H1 (cell line): ENCODE measurements at regions not wholly inside any gene's neighbourhood (a gene's known extent, or its start where the extent isn't known, plus 50 kb on each side); places are given as distances from the start of the nearest gene placed in this dataset.

ENCODE experiments used
- CTCF ChIA-PET: fragments of 300-600 bp; sonication (Branson Sonifier 250); formaldehyde crosslinking; loops from one replicate; lab custom pipeline; 2021; ENCODE audit not compliant: partially characterized antibody; lab: Charles Lee
- POLR2A ChIA-PET: fragments of 300-600 bp; sonication (Branson Sonifier 250); formaldehyde crosslinking; loops from one replicate; lab custom pipeline; 2021; ENCODE audit warnings: inconsistent platforms; ENCODE audit not compliant: partially characterized antibody; lab: Charles Lee
- DNase-seq, 2 experiments: peaks; one replicate each; pipeline versions ENCODE4 v3.0.0 to v3.0.0-alpha.2; 2010 to 2022; ENCODE audit warnings: low spot score in 2 of 2, low read depth in 1 of 2, mixed read lengths in 1 of 2
- FAIRE-seq: peaks from 2 replicates; lab custom pipeline; 2011; peaks lifted over from hg19 to GRCh38; lab: Jason Lieb, UNC
- H2AFZ ChIP-seq: 2 replicates; pipeline ENCODE4 v1.8.1; 2012; ENCODE audit warnings: low read length, inconsistent platforms
- H2AK5ac ChIP-seq: 2 replicates; pipeline ENCODE4 v1.6.1; 2013; ENCODE audit warnings: low read depth, low read length
- H2BK120ac ChIP-seq: replicated peaks from 2 replicates; pipeline ENCODE3; 2013; ENCODE audit warnings: low read depth, low read length, inconsistent platforms
- H2BK12ac ChIP-seq: 2 replicates; pipeline ENCODE4 v1.6.1; 2013; ENCODE audit warnings: low read depth, low read length
- H2BK15ac ChIP-seq: 2 replicates; pipeline ENCODE4 v1.6.1; 2013; ENCODE audit warnings: low read length
- H2BK20ac ChIP-seq: 2 replicates; pipeline ENCODE4 v1.6.1; 2013; ENCODE audit warnings: low read length
- H2BK5ac ChIP-seq: 2 replicates; pipeline ENCODE4 v1.6.1; 2013; ENCODE audit warnings: low read depth, low read length
- H3K14ac ChIP-seq: 2 replicates; pipeline ENCODE4 v1.6.1; 2013; ENCODE audit warnings: inconsistent platforms; ENCODE audit not compliant: insufficient read length
- H3K18ac ChIP-seq: 2 replicates; pipeline ENCODE4 v1.6.1; 2013; ENCODE audit warnings: low read length; ENCODE audit errors: extremely low read depth
- H3K23ac ChIP-seq: 2 replicates; pipeline ENCODE4 v1.6.1; 2013; ENCODE audit warnings: inconsistent platforms; ENCODE audit not compliant: insufficient read length
- H3K23me2 ChIP-seq: 2 replicates; pipeline ENCODE4 v1.6.1; 2013; ENCODE audit warnings: low read depth, low read length
- H3K27ac ChIP-seq: 2 replicates; pipeline ENCODE4 v1.6.1; 2011; ENCODE audit warnings: low read depth, low read length, inconsistent platforms
- H3K27me3 ChIP-seq, 4 experiments: replicated peaks in 1 of 4; 1 replicate in 1 of 4; 2 replicates in 3 of 4; pipeline versions ENCODE4 v1.6.1 to v1.8.1; 2011 to 2013; ENCODE audit warnings: low read length in 3 of 4, mild to moderate bottlenecking in 3 of 4, inconsistent platforms in 2 of 4, mixed read lengths in 2 of 4, moderate library complexity in 1 of 4; ENCODE audit not compliant: control insufficient read depth in 3 of 4, insufficient read depth in 3 of 4; ENCODE audit errors: extremely low read depth in 1 of 4
- H3K36me3 ChIP-seq, 4 experiments: 2 replicates each; pipeline versions ENCODE4 v1.6.1 to v1.8.1; 2011 to 2013; ENCODE audit warnings: mild to moderate bottlenecking in 4 of 4, low read length in 3 of 4, moderate library complexity in 2 of 4, control low read depth in 1 of 4, inconsistent platforms in 1 of 4; ENCODE audit not compliant: insufficient read depth in 4 of 4, control insufficient read depth in 2 of 4
- H3K4ac ChIP-seq: replicated peaks from 2 replicates; pipeline ENCODE3; 2013; ENCODE audit warnings: low read length, low read depth, mixed read lengths, inconsistent platforms; ENCODE audit not compliant: insufficient read length
- H3K4me1 ChIP-seq, 4 experiments: replicated peaks in 1 of 4; 1 replicate in 1 of 4; 2 replicates in 3 of 4; pipeline versions ENCODE4 v1.6.1 to v1.8.1; 2011 to 2013; ENCODE audit warnings: low read length in 3 of 4, inconsistent platforms in 2 of 4, mixed read lengths in 1 of 4; ENCODE audit not compliant: insufficient read depth in 4 of 4, control insufficient read depth in 3 of 4
- H3K4me2 ChIP-seq, 2 experiments: 2 replicates each; pipeline versions ENCODE4 v1.6.1 to v1.8.1; 2011 to 2013; ENCODE audit warnings: low read depth in 2 of 2, low read length in 2 of 2, control low read depth in 1 of 2, inconsistent platforms in 1 of 2, mild to moderate bottlenecking in 1 of 2; ENCODE audit not compliant: insufficient read depth in 1 of 2
- H3K4me3 ChIP-seq, 4 experiments: fragments of 200-600, 300-600 bp in 1 of 4; sonication (generic), shearing (Covaris generic), sonication (Bioruptor Twin) in 1 of 4; 2 replicates each; pipeline versions ENCODE4 v1.5.1 to v1.8.1; 2011 to 2016; ENCODE audit warnings: low read length in 4 of 4, low read depth in 3 of 4, control low read depth in 2 of 4, inconsistent platforms in 2 of 4, mild to moderate bottlenecking in 2 of 4, mixed read lengths in 1 of 4, moderate library complexity in 1 of 4; ENCODE audit not compliant: insufficient read depth in 2 of 4; ENCODE audit errors: extremely low read depth in 1 of 4
- H3K56ac ChIP-seq: replicated peaks from 2 replicates; pipeline ENCODE3; 2013; ENCODE audit warnings: low read depth, mild to moderate bottlenecking, mixed read lengths, low read length, inconsistent platforms; ENCODE audit not compliant: insufficient read length
- H3K79me1 ChIP-seq: 2 replicates; pipeline ENCODE4 v1.6.1; 2013; ENCODE audit warnings: low read depth, low read length, control low read depth
- H3K79me2 ChIP-seq, 2 experiments: 2 replicates each; pipeline versions ENCODE4 v1.6.1 to v1.8.1; 2012 to 2013; ENCODE audit warnings: low read length in 2 of 2, mild to moderate bottlenecking in 2 of 2, inconsistent platforms in 1 of 2; ENCODE audit not compliant: insufficient read depth in 2 of 2, control insufficient read depth in 1 of 2
- H3K9ac ChIP-seq, 4 experiments: replicated peaks in 1 of 4; 1 replicate in 1 of 4; 2 replicates in 3 of 4; pipeline versions ENCODE4 v1.6.1 to v1.8.1; 2011 to 2013; ENCODE audit warnings: low read depth in 3 of 4, low read length in 3 of 4, control low read depth in 2 of 4, mild to moderate bottlenecking in 2 of 4, moderate library complexity in 2 of 4, inconsistent platforms in 1 of 4; ENCODE audit errors: extremely low read depth in 1 of 4
- H3K9me3 ChIP-seq, 2 experiments: 2 replicates each; pipeline versions ENCODE4 v1.6.1 to v1.8.1; 2012 to 2013; ENCODE audit warnings: mild to moderate bottlenecking in 2 of 2, moderate library complexity in 2 of 2, control low read depth in 1 of 2, inconsistent platforms in 1 of 2, low read depth in 1 of 2, low read length in 1 of 2, mixed read lengths in 1 of 2; ENCODE audit not compliant: insufficient read depth in 2 of 2
- H4K20me1 ChIP-seq, 2 experiments: replicated peaks in 1 of 2; 2 replicates each; pipeline versions ENCODE3 to v1.8.1; 2011 to 2013; ENCODE audit warnings: inconsistent platforms in 2 of 2, low read length in 2 of 2, mild to moderate bottlenecking in 1 of 2; ENCODE audit not compliant: insufficient read depth in 2 of 2, control insufficient read depth in 1 of 2
- H4K5ac ChIP-seq: 2 replicates; pipeline ENCODE4 v1.6.1; 2013; ENCODE audit warnings: low read length, low read depth, mixed read lengths, inconsistent platforms; ENCODE audit not compliant: insufficient read length
- H4K8ac ChIP-seq: 2 replicates; pipeline ENCODE4 v1.8.0; 2013; ENCODE audit warnings: mild to moderate bottlenecking, moderate library complexity, low read length, inconsistent platforms; ENCODE audit not compliant: insufficient read depth; ENCODE audit errors: extremely low read depth
- H4K91ac ChIP-seq: replicated peaks from 2 replicates; pipeline ENCODE3; 2013; ENCODE audit warnings: low read length, mixed read lengths, inconsistent platforms; ENCODE audit not compliant: insufficient read length
- BRCA1 ChIP-seq: IDR thresholded peaks from 2 replicates; pipeline ENCODE4 v1.6.1; 2012; ENCODE audit warnings: low read depth, low read length, improper control_type of control experiment
- CTCF ChIP-seq, 3 experiments: IDR thresholded peaks; 1 replicate in 2 of 3; 2 replicates in 1 of 3; pipeline versions ENCODE4 v1.5.1 to v1.6.1; 2011; ENCODE audit warnings: low read length in 3 of 3, mild to moderate bottlenecking in 3 of 3, inconsistent platforms in 2 of 3, low read depth in 1 of 3, moderate library complexity in 1 of 3; ENCODE audit not compliant: insufficient read depth in 1 of 3; ENCODE audit errors: control extremely low read depth in 1 of 3
- HDAC2 ChIP-seq, 2 experiments: fragments of 300-600 bp in 1 of 2; sonication (generic) in 1 of 2; IDR thresholded peaks; 2 replicates each; pipeline ENCODE4 v1.6.1; 2011 to 2012; ENCODE audit warnings: low read depth in 2 of 2, low read length in 2 of 2, mild to moderate bottlenecking in 2 of 2, moderate library complexity in 2 of 2, borderline replicate concordance in 1 of 2, inconsistent platforms in 1 of 2
- HDAC6 ChIP-seq: IDR thresholded peaks from one replicate; pipeline ENCODE4 v1.7.1; 2012; ENCODE audit warnings: low read depth, mild to moderate bottlenecking, inconsistent platforms, low read length, moderate library complexity
- JUND ChIP-seq: IDR thresholded peaks from 2 replicates; pipeline ENCODE4 v1.6.1; 2011; ENCODE audit warnings: mild to moderate bottlenecking, improper control_type of control experiment, low read length
- POU5F1 ChIP-seq: IDR thresholded peaks from 2 replicates; pipeline ENCODE4 v1.6.1; 2011; ENCODE audit warnings: low read depth, mild to moderate bottlenecking, low read length, moderate library complexity
- RXRA ChIP-seq: IDR thresholded peaks from 2 replicates; pipeline ENCODE4 v1.6.1; 2011; ENCODE audit warnings: low read depth, mild to moderate bottlenecking, low read length, moderate library complexity; ENCODE audit not compliant: insufficient read depth
- SP4 ChIP-seq: IDR thresholded peaks from 2 replicates; pipeline ENCODE4 v1.6.1; 2012; ENCODE audit warnings: low read length, inconsistent platforms
- TAF7 ChIP-seq: optimal IDR thresholded peaks from 2 replicates; pipeline ENCODE3; 2011; ENCODE audit warnings: low read depth, mild to moderate bottlenecking, inconsistent platforms, low read length, moderate library complexity, borderline replicate concordance
- TEAD4 ChIP-seq: IDR thresholded peaks from 2 replicates; pipeline ENCODE4 v1.6.1; 2012; ENCODE audit warnings: low read depth, low read length, inconsistent platforms, mixed read lengths
- USF2 ChIP-seq: IDR thresholded peaks from 2 replicates; pipeline ENCODE4 v1.6.1; 2011; ENCODE audit warnings: low read length, improper control_type of control experiment
- WGBS, 2 experiments: shearing (Covaris generic) in 1 of 2; methylation state at CpG; one replicate each; pipeline versions ENCODE4 v1.1.6 to v1.1.7; 2013 to 2015; ENCODE audit warnings: low lambda C conversion rate in 2 of 2, mixed read lengths in 2 of 2, inconsistent platforms in 1 of 2, low coverage in 1 of 2, missing lambda C conversion rate in 1 of 2; ENCODE audit not compliant: insufficient replicate concordance in 2 of 2, insufficient coverage in 1 of 2, insufficient read length in 1 of 2; ENCODE audit errors: extremely low coverage in 1 of 2, missing lambda C conversion rate in 1 of 2; 5-methylcytosine and 5-hydroxymethylcytosine counted together

DNA sequence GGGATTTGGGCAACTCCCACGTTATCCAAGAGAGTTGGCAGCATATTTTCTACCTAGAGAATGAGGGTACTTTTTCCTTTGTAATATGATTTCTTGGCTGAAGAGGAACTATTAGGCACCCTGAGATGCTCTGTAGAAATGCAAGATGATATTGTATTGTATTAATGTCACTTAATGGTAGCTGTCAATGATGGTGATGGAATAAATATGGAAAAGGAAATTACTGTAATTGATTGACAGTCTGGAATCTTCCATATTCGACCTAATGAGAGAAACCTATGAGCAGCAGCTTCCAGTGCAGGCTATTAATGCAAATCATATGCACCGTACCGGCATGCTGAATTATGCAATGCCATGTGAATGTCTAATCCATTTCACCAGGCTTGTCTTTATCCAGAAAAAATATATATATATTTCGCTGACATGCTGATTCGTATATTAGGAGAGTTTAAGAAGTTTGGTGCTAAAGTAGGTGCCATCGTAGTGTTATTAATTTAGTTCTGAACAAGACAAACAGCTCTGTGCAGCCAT, 494.2 kb upstream of the JARID2 start:
- no peaks in the 10 kb centered on the region for H3K23me2 ChIP-seq
- no peak overlapping the region for H2AK5ac ChIP-seq
- H2BK120ac ChIP-seq: no peak overlapping the region
- no peak overlapping the region for H3K27ac ChIP-seq
- no peaks in the 10 kb centered on the region for H3K79me1 ChIP-seq
- no peaks in the 10 kb centered on the region for H3K79me2 ChIP-seq
- H2BK12ac ChIP-seq: no peak overlapping the region
- POLR2A ChIA-PET: no interaction called here
- no peaks in the 10 kb centered on the region; a peak in 1 of 7 replicates for H3K4me1 ChIP-seq
- no peaks in the 10 kb centered on the region for H3K27me3 ChIP-seq
- H4K91ac ChIP-seq: no peak overlapping the region
- H2BK5ac ChIP-seq: no peak overlapping the region
- no peak overlapping the region for H3K18ac ChIP-seq
- no peak overlapping the region for H3K14ac ChIP-seq
- no peak overlapping the region for H2BK15ac ChIP-seq
- CTCF ChIA-PET: no interaction called here
- H3K56ac ChIP-seq: no peak overlapping the region
- no peak overlapping the region for H2BK20ac ChIP-seq
- no peak overlapping the region for H3K4me2 ChIP-seq
- H4K5ac ChIP-seq: no peak overlapping the region
- DNase-seq (no peak), FAIRE-seq (no peak)
- WGBS, 2 experiments: 78% methylated on average over 7 of the region's 7 CpGs; no CpG with 5 or more reads in 1 of the 2 experiments
- H3K36me3 ChIP-seq: no peaks in the 10 kb centered on the region
- no peaks in the 10 kb centered on the region for H4K20me1 ChIP-seq
- H3K4ac ChIP-seq: no peak overlapping the region
- H3K9me3 ChIP-seq: no peaks in the 10 kb centered on the region
- no peak overlapping the region for H3K9ac ChIP-seq
- no peak overlapping the region for H3K4me3 ChIP-seq
- no peak overlapping the region for H4K8ac ChIP-seq
- H2AFZ ChIP-seq: no peak overlapping the region
- no peak overlapping the region for H3K23ac ChIP-seq
- no peak for TF ChIP-seq TEAD4
- no peak for TF ChIP-seq TAF7
- TF ChIP-seq BRCA1: no peak
- TF ChIP-seq HDAC6: no peak
- TF ChIP-seq USF2: no peak
- no peak for TF ChIP-seq HDAC2 (IDR thresholded peaks at IDR 0.05; ENCODE audit: borderline replicate concordance in 1 of 2, low read depth in 2 of 2, low read length in 2 of 2)
- TF ChIP-seq POU5F1: no peak
- no peak for TF ChIP-seq SP4
- no peak for TF ChIP-seq JUND
- no peak for TF ChIP-seq CTCF (IDR thresholded peaks at IDR 0.05; ENCODE audit: control extremely low read depth in 1 of 3, insufficient read depth in 1 of 3, low read depth in 1 of 3, low read length in 3 of 3)
- no peak for TF ChIP-seq RXRA
